GM18499 (cell line): ENCODE measurements at regions not wholly inside any gene's neighbourhood (a gene's known extent, or its start where the extent isn't known, plus 50 kb on each side); places are given as distances from the start of the nearest gene placed in this dataset.

Source experiments
- ATAC-seq: cut with Tn5 transposase; IDR thresholded peaks from one replicate; pipeline ENCODE4 v1.9.1; 2021; ENCODE audit warnings: moderate number of reproducible peaks; ENCODE audit not compliant: insufficient read depth, unreplicated experiment

- ATAC-seq: no peak
Measured at GRCh38 chr13:44015811-44016210, 136.1 kb downstream of the LACC1 start.

GRCh38 chr13:44017756-44018309 lies 138.1 kb downstream of the LACC1 start:
- ATAC-seq: no peak

GRCh38 chr13:44019651-44020050 lies 139.9 kb downstream of the LACC1 start:
- no peak for ATAC-seq

GRCh38 chr13:44021422-44021821 lies 141.7 kb downstream of the LACC1 start:
- no peak for ATAC-seq

- ATAC-seq: no peak
Measured at GRCh38 chr13:44022196-44022595, 142.5 kb downstream of the LACC1 start.

- no peak for ATAC-seq
Measured at GRCh38 chr13:44024167-44024845, 144.6 kb downstream of the LACC1 start.

- ATAC-seq: no peak
Measured at GRCh38 chr13:44024846-44025195, 145.1 kb downstream of the LACC1 start.

- ATAC-seq: no peak
Measured at GRCh38 chr13:44026194-44026593, 146.5 kb downstream of the LACC1 start.

- no peak for ATAC-seq
Measured at GRCh38 chr13:44028734-44029133, 149.0 kb downstream of the LACC1 start.

- ATAC-seq: no peak
Measured at GRCh38 chr13:44030615-44031014, 150.9 kb downstream of the LACC1 start.

GRCh38 chr13:44031555-44031954 lies 151.9 kb downstream of the LACC1 start:
- ATAC-seq: no peak

- no peak for ATAC-seq
Measured at GRCh38 chr13:44032802-44033201, 153.1 kb downstream of the LACC1 start.

GRCh38 chr13:44035400-44035799 lies 155.7 kb downstream of the LACC1 start:
- ATAC-seq: no peak

- ATAC-seq: no peak
Measured at GRCh38 chr13:44040070-44040817, 160.5 kb downstream of the LACC1 start.

GRCh38 chr13:44040818-44041100 lies 161.1 kb downstream of the LACC1 start:
- no peak for ATAC-seq

GRCh38 chr13:44044547-44045179 lies 165.0 kb downstream of the LACC1 start:
- ATAC-seq: no peak

GRCh38 chr13:44045180-44045562 lies 165.5 kb downstream of the LACC1 start:
- ATAC-seq: no peak

- ATAC-seq: no peak
Measured at GRCh38 chr13:44046428-44046827, 166.7 kb downstream of the LACC1 start.

GRCh38 chr13:44048326-44048725 lies 168.6 kb downstream of the LACC1 start:
- no peak for ATAC-seq

GRCh38 chr13:44049081-44049945 lies 169.6 kb downstream of the LACC1 start:
- ATAC-seq: no peak
